ENCODE measurements at regions not wholly inside any gene's neighbourhood (a gene's known extent, or its start where the extent isn't known, plus 50 kb on each side); places are given as distances from the start of the nearest gene placed in this dataset.

DNA sequence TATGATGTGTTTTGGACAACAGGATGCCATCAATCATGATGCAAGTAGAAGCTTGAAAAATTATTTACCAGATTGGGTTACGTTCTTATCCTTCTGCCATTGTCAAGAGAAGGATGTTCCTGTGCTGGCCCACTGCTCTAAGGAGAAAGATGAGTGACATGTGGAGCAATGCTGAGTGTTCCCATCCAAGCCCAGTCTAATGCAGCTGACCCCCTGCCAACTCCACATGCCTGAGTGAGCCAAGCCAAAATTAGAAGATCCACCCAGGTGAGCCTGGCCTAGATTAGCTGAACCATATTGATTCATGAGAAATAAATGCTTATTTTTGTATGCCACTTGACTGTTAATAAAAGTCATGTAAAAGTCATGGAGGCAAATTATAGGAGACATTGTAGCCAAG is 446.5 kb downstream of the CNTN3 start:
- no peaks in the 10 kb centered on the region for H3K9me3 ChIP-seq

DNA sequence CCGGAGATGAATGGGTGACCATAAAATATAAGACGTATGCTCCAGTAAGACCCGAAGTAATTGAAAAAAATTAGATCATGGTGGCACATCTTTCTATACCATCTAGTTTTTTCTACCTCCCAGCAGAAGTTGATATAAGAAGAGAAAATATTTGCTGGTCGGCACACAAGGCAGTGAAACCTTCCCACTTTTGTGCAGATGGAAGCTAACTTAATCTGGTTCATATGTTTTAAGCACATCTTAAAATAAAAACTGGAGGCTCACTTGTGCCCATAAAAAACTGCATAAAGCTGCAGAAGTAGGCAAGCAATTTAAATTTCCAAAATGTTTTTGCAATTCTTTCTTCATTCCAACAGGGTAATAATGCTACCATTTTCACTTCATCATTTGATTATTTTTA is 449.2 kb downstream of the CNTN3 start:
- DNase-seq (ENCODE audit: low spot score) = no peak
- H3K27ac ChIP-seq = no peak overlapping the region
- H3K4me3 ChIP-seq = no peak overlapping the region
- no peaks in the 10 kb centered on the region for H3K27me3 ChIP-seq
- TF ChIP-seq, protein P1, sequence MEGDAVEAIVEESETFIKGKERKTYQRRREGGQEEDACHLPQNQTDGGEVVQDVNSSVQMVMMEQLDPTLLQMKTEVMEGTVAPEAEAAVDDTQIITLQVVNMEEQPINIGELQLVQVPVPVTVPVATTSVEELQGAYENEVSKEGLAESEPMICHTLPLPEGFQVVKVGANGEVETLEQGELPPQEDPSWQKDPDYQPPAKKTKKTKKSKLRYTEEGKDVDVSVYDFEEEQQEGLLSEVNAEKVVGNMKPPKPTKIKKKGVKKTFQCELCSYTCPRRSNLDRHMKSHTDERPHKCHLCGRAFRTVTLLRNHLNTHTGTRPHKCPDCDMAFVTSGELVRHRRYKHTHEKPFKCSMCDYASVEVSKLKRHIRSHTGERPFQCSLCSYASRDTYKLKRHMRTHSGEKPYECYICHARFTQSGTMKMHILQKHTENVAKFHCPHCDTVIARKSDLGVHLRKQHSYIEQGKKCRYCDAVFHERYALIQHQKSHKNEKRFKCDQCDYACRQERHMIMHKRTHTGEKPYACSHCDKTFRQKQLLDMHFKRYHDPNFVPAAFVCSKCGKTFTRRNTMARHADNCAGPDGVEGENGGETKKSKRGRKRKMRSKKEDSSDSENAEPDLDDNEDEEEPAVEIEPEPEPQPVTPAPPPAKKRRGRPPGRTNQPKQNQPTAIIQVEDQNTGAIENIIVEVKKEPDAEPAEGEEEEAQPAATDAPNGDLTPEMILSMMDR (IDR thresholded peaks at IDR 0.05) = no peak
- no peaks in the 10 kb centered on the region for H3K4me1 ChIP-seq
- H3K9me3 ChIP-seq = peaks cover 0 to 3% of the 10 kb centered on the region in 2 donors
- no peaks in the 10 kb centered on the region for H3K36me3 ChIP-seq

More for the DNA sequence above, 446.5 kb downstream of the CNTN3 start:
- H3K4me3 ChIP-seq = no peak overlapping the region
- no peak overlapping the region for H3K27ac ChIP-seq
- H3K36me3 ChIP-seq = no peaks in the 10 kb centered on the region
- H3K4me1 ChIP-seq = no peaks in the 10 kb centered on the region
- DNase-seq (ENCODE audit: low spot score) = no peak
- no peaks in the 10 kb centered on the region for H3K27me3 ChIP-seq
- TF ChIP-seq, protein P1 (IDR thresholded peaks at IDR 0.05) = no peak

DNA sequence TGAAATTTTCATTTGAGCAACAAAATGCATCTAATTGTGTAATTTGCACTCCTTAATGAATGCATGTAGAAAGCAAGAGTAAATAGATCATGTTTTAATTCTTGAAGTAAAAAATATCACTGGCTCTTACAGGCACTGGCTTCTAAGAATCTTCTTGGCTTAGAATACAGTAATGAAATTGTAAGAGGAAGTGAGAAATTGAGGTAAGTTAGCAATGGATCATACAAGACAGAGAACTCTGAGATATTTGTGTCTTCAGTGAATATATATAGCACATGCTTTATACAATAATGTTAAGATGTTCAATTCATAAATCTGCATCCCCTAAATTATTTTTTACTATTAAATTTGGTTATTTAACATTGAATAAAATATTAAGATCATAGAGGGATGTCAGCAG is 465.0 kb downstream of the CNTN3 start:
- TF ChIP-seq, protein P1 (IDR thresholded peaks at IDR 0.05) = no peak
- H3K27ac ChIP-seq = no peak overlapping the region
- no peaks in the 10 kb centered on the region for H3K9me3 ChIP-seq
- no peaks in the 10 kb centered on the region for H3K36me3 ChIP-seq
- H3K27me3 ChIP-seq = no peaks in the 10 kb centered on the region
- DNase-seq (ENCODE audit: low spot score) = no peak
- no peaks in the 10 kb centered on the region for H3K4me1 ChIP-seq
- H3K4me3 ChIP-seq = no peak overlapping the region

DNA sequence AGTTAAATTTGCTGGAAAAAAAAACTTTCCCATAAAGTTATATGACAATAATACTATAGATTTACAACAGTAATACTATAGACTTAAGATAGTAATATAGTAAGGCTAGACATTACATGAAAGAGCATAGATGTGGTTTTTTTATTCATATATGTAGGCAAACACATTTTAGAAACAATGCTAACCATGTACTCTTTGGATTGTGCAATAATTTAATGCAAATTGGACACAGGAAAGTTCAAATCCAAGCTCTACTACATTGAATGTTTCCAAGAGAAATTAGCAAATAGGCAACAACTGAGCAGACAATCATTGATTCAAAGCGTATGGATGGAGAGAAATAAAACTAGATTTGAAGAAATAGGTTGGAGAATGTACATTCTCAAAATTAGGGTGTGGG is 469.2 kb downstream of the CNTN3 start:
- no peaks in the 10 kb centered on the region for H3K36me3 ChIP-seq
- TF ChIP-seq, protein P1 (IDR thresholded peaks at IDR 0.05) = no peak
- H3K9me3 ChIP-seq = no peaks in the 10 kb centered on the region
- H3K27me3 ChIP-seq = no peaks in the 10 kb centered on the region
- DNase-seq (ENCODE audit: low spot score) = no peak
- no peak overlapping the region for H3K27ac ChIP-seq
- no peak overlapping the region for H3K4me3 ChIP-seq
- no peaks in the 10 kb centered on the region for H3K4me1 ChIP-seq

DNA sequence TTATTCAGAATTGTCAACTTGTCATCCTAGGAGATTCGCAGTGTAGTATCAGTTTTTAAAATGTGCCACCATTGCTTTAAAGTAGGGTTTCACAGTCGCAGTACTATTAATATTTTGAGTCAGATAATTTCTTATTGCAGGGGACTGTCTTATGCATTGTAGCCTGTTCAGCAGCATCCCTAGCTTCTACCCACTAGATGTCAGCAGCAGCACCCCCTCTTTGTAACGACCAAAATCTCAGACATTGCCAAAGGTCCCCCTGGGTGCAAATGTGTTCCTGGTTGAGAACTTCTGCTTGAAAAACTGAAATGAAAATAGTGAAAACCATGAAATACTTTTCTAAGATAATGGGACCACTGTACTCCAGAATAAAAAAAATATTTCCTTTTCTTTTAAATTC is 474.8 kb downstream of the CNTN3 start:
- H3K4me1 ChIP-seq = no peaks in the 10 kb centered on the region
- H3K36me3 ChIP-seq = no peaks in the 10 kb centered on the region
- H3K27me3 ChIP-seq = no peaks in the 10 kb centered on the region
- no peak overlapping the region for H3K4me3 ChIP-seq
- H3K9me3 ChIP-seq = no peaks in the 10 kb centered on the region
- DNase-seq (ENCODE audit: low spot score) = no peak
- no peak overlapping the region for H3K27ac ChIP-seq
- TF ChIP-seq, protein P1 (IDR thresholded peaks at IDR 0.05) = no peak

DNA sequence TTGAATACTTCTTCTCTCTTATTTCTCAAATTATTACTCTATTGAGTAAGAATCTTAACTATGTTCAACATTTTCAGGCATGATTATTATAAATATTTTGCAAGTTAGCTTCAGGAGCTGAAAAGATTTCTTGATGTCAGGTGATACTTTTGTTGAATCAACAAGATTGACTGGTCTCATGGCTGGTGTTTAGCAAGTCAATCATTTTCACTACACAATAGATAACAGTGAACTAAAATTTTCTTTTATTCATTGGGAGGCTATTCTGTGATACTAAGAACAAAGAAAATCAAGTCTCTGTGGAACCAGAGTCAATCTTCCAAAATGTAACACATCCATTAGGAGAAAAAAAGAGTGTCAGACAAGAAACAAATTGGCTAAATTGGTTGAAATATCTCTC is 476.7 kb downstream of the CNTN3 start:
- TF ChIP-seq, protein P1 (IDR thresholded peaks at IDR 0.05) = no peak
- H3K27me3 ChIP-seq = no peaks in the 10 kb centered on the region
- no peak overlapping the region for H3K4me3 ChIP-seq
- no peak for DNase-seq (ENCODE audit: low spot score)
- H3K9me3 ChIP-seq = no peaks in the 10 kb centered on the region
- H3K27ac ChIP-seq = no peak overlapping the region
- H3K36me3 ChIP-seq = no peaks in the 10 kb centered on the region
- H3K4me1 ChIP-seq = no peaks in the 10 kb centered on the region
